ENCODE measurements at regions not wholly inside any gene's neighbourhood (a gene's known extent, or its start where the extent isn't known, plus 50 kb on each side); places are given as distances from the start of the nearest gene placed in this dataset.
"Not testable (repeated sequence)": the region's sequence is repeated elsewhere in the genome, so short reads cannot be mapped to it uniquely, and the experiment has no call there.

DNA sequence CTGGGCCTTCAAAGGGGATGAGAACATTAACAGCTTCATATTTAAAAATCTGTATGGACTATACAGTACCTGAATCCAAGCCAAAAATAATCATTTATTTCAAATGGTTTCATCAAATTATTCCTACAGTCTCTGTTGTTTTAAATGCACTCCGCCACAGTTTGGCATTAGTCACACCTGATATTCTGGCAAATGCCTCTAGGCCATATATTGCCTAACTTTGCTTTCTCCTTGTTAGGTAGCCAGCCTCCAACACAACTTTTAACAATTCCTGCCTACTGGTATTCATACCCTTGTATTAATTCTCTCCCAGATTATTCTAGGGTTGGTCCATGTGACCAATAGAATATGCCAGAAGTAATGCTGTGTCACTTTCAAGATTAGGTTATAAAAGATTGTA, 146.6 kb upstream of the FANCL start:
- H3K36me3 ChIP-seq (ENCODE audit: control insufficient read depth, insufficient read depth, low read length): no peaks in the 10 kb centered on the region
- H3K27me3 ChIP-seq (ENCODE audit: control insufficient read depth, insufficient read depth, low read length): no peaks in the 10 kb centered on the region
- H3K4me3 ChIP-seq (ENCODE audit: low read depth, low read length): no peak overlapping the region
- no peak for TF ChIP-seq CTCF (IDR thresholded peaks at IDR 0.05; ENCODE audit: insufficient read depth, low read length, poor library complexity, severe bottlenecking)
- no peak for DNase-seq (ENCODE audit: low read depth)

- not testable (repeated sequence) for H3K36me3 ChIP-seq (ENCODE audit: control insufficient read depth, insufficient read depth, low read length); H3K4me3 ChIP-seq (ENCODE audit: low read depth, low read length); H3K27me3 ChIP-seq (ENCODE audit: control insufficient read depth, insufficient read depth, low read length); DNase-seq (ENCODE audit: low read depth)
Observed at GRCh38 chr2:58386904-58387303, 145.8 kb upstream of the FANCL start.

DNA sequence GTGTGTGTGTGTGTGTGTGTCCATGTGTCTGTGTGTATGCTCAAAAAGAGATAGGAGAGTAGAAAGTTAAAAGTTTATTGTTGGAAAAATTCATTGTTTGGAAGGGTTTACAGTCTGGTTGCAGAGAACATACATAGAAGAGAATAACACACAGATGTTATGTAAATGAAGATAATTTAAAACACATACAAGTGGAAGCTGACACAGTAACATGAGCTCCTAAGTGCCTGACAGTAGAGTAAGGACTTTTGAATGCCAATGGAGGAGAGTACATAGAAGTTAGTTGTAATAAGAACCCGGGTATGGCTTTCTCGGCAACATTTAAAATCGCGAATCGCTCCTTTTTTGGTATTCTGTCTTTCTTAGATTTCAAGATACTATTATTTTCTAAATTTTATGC, 137.0 kb upstream of the FANCL start:
- Histone ChIP-seq H3K36me3 (ENCODE audit: control insufficient read depth, insufficient read depth, low read length) (no peaks in the 10 kb centered on the region), H3K4me3 (ENCODE audit: low read depth, low read length) (no peak overlapping the region), H3K27me3 (ENCODE audit: control insufficient read depth, insufficient read depth, low read length) (no peaks in the 10 kb centered on the region)
- no peak for DNase-seq (ENCODE audit: low read depth)
- no peak for TF ChIP-seq CTCF (IDR thresholded peaks at IDR 0.05; ENCODE audit: insufficient read depth, low read length, poor library complexity, severe bottlenecking)

GRCh38 chr2:58377181-58377580, 136.1 kb upstream of the FANCL start:
- Histone ChIP-seq H3K4me3 (ENCODE audit: low read depth, low read length) (no peak overlapping the region), H3K27me3 (ENCODE audit: control insufficient read depth, insufficient read depth, low read length) (no peaks in the 10 kb centered on the region), H3K36me3 (ENCODE audit: control insufficient read depth, insufficient read depth, low read length) (no peaks in the 10 kb centered on the region)
- no peak for TF ChIP-seq CTCF (IDR thresholded peaks at IDR 0.05; ENCODE audit: insufficient read depth, low read length, poor library complexity, severe bottlenecking)
- no peak for DNase-seq (ENCODE audit: low read depth)

GRCh38 chr2:58376592-58376991, 135.5 kb upstream of the FANCL start:
- no peak for DNase-seq (ENCODE audit: low read depth)
- H3K36me3 ChIP-seq (ENCODE audit: control insufficient read depth, insufficient read depth, low read length): no peaks in the 10 kb centered on the region
- no peak for TF ChIP-seq CTCF (IDR thresholded peaks at IDR 0.05; ENCODE audit: insufficient read depth, low read length, poor library complexity, severe bottlenecking)
- no peaks in the 10 kb centered on the region for H3K27me3 ChIP-seq (ENCODE audit: control insufficient read depth, insufficient read depth, low read length)
- H3K4me3 ChIP-seq (ENCODE audit: low read depth, low read length): no peak overlapping the region

- Histone ChIP-seq H3K36me3 (ENCODE audit: control insufficient read depth, insufficient read depth, low read length) (no peaks in the 10 kb centered on the region), H3K4me3 (ENCODE audit: low read depth, low read length) (no peak overlapping the region), H3K27me3 (ENCODE audit: control insufficient read depth, insufficient read depth, low read length) (no peaks in the 10 kb centered on the region)
- no peak for TF ChIP-seq CTCF (IDR thresholded peaks at IDR 0.05; ENCODE audit: insufficient read depth, low read length, poor library complexity, severe bottlenecking)
- no peak for DNase-seq (ENCODE audit: low read depth)
Observed at GRCh38 chr2:58369594-58369993, 128.5 kb upstream of the FANCL start.

Measured in kidney epithelial cell (primary cell).